Erythroblast (primary cell): ENCODE measurements at regions not wholly inside any gene's neighbourhood (a gene's known extent, or its start where the extent isn't known, plus 50 kb on each side); places are given as distances from the start of the nearest gene placed in this dataset.

Experiments used
- DNase-seq, 2 experiments: peaks; one replicate each; lab custom pipeline; 2025; lab: John Stamatoyannopoulos, UW
- GATA1 ChIP-seq: IDR thresholded peaks from 2 replicates; pipeline ENCODE4 v1.6.1; 2011; ENCODE audit warnings: low read depth, mild to moderate bottlenecking, control low read depth, low read length, moderate library complexity
- POLR2A ChIP-seq: IDR thresholded peaks from 2 replicates; pipeline ENCODE4 v1.6.1; 2011; ENCODE audit warnings: mild to moderate bottlenecking, low read length

DNA sequence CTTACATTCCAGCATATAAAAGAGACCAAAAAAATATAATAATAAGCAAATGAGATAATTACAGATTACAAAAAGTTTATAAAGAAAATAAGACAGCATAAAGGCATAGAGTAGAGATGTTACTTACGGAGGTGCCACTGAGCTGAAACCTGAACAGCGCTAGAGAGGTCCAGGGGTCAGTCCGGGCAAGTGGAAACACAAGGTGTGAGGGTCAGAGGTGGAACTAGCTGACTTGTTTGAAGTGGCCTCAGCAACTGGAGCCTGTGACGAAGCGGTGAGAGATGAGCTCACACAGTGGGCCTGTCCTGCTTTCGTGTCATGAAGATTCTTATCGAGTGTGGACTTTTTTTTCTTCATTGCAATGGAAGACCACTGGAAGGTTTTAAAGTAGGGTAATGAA, 288.3 kb upstream of the TANK start:
- no peak for DNase-seq

DNA sequence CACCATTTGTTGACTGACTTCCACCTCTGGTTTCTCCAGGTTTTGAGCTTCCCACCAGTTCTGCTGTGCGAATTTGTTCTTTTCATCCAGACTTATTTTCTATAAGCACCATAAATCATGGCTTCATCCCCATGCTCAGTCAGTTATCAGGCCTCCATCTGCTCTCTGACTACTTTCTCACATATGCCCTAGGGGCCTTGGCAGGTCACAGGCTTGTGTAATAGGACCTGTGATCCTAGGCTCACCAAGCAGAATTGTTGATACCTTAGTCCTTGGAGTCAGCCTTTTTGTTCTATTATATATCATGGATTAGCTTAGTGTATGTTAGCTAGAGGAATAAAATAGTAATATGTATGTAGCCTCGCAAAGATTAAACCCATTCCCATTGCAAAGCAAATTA, 284.2 kb upstream of the TANK start:
- DNase-seq = no peak
- TF ChIP-seq GATA1 (no peak), POLR2A (no peak)

More for the DNA sequence above, 288.3 kb upstream of the TANK start:
- TF ChIP-seq GATA1 = no peak
- TF ChIP-seq POLR2A = no peak

DNA sequence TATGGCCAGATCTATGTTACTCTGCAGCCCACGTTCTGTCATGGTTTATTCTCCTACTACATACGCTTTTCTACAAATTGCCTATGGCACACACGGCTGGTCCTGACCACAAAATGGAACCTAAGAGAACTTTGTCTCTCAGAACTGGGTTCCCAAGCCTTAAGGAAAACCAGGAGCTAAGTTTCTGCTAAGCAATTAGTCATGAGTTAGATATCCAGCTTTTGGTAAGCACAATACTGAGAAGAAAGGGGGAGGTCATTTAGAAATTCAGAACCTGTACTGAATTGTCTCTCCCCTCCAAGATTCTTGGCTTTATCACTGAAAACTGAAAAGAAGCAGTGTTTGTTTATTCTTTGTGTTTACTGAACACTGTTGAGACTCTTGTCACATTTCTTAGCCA, 283.5 kb upstream of the TANK start:
- TF ChIP-seq GATA1 (no peak), POLR2A (no peak)
- DNase-seq = no peak

DNA sequence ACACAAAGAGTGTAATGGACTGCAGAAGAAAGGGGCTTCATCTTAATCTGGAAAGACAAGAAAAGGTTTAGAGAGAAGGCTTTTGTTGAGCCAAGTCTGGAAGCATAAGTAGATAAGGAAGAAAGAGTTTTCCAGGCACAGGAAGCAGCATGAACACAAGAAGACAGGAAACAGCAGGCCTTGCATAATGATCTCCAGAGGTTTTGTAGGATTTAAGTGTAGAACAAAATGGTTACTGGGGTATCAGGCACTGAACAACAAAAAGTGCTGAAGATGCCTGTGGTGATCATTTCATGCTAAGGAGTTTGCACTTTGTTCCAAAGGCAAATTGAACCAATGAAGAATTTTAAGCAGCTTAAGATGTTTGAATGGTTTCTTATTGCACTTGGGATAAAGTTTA, 281.6 kb upstream of the TANK start:
- TF ChIP-seq POLR2A (no peak), GATA1 (no peak)
- no peak for DNase-seq

DNA sequence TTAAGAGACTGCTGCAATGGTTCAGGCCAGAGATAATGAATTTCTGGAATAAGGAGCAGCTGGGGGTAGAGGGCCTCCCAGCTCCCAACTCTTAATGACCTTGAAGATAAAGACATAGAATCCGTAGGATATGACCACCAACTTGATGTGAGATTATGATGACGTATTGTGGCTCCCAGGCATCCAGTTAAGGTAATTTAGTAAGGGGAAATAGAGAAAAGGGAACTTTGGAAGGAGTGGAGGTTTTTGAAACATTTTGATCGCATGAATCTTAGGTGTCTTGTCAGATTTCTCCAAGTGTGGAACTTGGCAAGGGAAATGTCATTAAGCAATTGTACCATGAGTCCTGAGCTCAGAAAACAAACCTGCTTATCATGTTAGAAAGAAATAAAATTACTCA, 277.3 kb upstream of the TANK start:
- TF ChIP-seq GATA1 = no peak
- DNase-seq = no peak

DNA sequence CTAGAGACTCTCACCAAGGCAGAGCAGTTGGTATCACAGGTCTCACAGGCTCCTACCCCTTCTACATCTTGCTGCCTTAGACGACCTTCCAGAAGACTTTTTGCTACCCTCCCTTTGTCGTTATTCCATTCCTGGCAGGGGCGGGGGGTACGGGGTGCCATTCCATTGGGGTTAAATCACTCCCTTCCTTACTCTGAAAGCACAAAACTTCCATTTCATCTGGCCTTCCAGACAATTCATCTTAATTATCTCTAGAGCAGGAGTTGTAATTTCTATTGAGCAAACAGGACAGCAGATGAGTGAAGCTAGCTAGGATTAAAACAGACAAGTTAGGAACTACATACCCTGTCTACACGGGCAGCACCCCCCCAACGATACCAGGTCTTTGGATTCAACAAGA, 276.2 kb upstream of the TANK start:
- TF ChIP-seq GATA1 (no peak), POLR2A (no peak)

DNA sequence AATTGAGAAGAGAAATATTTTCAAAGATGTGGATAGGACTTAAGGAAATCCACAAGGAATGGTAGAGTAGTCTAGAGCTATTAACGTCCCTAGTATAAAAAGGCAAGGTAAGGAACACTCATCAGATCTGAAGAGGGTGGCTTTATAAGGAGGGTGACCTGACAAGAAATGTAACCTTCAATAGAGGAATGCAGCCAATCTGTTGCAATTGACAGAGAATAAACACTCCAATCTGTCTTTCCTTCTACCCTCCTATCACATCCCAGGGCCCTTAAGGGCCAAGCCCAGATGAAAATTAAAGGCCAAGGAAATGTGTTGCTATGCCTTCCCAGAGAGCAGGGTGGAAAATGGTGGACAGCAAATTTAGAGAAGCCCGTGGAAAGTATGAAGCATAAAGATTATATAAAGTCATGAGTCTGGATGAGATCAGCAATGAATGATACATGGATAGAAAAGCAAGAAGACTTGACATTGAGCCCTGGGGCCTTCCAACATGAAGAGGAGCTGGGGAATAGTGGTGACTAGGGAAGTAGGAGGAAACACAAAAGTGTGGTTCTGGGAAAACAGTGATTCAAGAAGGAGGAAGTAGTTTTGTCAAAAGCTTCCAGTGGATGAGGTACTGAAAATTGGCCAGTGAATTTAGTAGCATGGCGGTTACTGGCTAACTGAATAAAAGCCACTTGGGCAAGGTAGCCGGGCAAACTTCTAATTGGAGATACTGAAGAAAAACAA, 270.6 kb upstream of the TANK start:
- no peak for TF ChIP-seq GATA1
- TF ChIP-seq POLR2A = no peak

More for the DNA sequence above, 276.2 kb upstream of the TANK start:
- no peak for DNase-seq

DNA sequence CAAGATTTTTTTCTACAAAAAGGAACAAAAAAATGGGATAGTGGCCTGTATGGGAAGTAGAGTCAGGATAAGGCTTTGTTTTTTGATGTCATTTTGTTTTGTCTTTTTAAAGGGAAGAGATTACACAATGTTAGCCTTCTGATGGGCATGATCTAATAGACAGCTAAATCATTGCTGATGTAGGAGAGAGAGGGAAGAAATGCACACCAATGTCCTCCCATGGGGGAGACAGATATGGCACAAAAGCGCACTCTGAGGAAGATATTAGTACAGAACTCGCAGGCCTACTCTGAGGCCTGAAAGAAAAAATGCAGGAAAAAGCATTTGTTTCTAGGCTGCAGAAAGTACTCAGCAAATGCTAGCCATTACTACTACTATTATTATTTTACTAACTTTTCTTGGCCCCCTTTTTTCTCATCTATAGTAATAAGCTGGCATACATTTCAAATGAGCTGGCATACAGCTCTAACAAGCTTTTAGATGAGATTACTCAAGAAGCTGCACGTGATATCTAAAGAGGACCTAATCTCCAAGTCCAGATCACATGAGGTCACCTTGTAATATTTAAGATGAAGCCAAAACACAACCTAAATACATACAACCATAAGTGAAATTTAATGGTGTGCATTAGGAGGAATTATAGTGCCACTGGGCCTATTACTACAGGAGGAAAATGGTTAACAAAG, 269.4 kb upstream of the TANK start:
- no peak for DNase-seq
- no peak for TF ChIP-seq POLR2A

More for the DNA sequence above, 270.6 kb upstream of the TANK start:
- DNase-seq = no peak

DNA sequence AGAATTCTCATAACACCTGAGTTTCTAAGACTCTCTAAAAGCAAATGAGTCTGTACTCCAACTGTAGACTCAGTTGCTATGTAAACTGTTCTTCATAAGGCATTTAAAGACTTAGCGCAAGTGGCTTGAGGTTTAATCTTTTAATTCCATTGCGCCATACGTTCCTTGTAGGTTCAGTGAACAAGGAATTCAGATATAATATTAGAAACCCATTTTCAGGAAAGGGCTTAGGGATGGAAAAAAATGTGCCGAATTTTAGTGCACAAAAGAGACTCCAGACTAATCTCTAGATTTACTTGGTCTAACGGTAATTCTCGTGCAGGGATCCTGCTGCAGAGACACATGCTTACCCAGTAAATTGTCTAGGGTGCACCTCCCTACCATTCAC, 268.9 kb upstream of the TANK start:
- DNase-seq = no peak
- TF ChIP-seq POLR2A (no peak), GATA1 (no peak)

DNA sequence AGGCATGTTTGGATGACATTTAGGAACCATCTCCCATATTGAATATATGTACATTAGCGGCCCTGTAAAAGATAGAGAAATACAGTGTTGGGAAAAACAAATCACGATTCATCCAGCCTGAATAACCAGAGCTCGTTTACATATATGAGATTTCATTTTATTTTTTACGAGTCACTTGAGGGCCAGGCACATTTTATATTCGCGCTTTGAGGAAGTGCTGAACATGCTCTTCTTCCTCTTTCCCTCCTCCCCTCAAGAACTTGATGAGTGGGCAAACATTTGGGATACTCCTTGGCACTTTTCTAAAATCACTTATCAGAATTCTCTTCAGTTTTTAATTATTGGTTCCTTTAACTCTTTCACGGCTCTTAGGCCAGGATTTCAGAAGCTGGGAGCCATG, 268.0 kb upstream of the TANK start:
- TF ChIP-seq GATA1 = no peak
- TF ChIP-seq POLR2A = no peak
- DNase-seq = no peak

DNA sequence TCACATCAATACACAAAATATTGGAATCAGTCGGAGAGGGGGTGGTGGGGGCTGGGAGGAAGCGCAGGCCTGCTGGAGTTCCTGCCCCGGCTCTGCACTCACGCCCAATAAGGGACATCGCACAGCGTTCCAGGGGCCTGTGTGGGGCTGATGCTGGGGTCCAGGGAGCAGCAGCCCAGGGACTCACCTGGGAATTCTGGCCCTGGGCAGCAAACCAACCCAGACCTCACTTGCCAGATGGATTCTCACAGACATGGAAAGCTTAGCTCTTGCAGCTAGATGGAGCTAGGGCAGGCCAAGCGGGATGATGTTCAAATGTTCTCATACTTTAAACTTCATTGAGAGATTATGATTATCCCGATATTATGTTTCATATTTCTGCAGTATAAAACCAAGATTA, 266.6 kb upstream of the TANK start:
- no peak for DNase-seq
- TF ChIP-seq GATA1 (no peak), POLR2A (no peak)

DNA sequence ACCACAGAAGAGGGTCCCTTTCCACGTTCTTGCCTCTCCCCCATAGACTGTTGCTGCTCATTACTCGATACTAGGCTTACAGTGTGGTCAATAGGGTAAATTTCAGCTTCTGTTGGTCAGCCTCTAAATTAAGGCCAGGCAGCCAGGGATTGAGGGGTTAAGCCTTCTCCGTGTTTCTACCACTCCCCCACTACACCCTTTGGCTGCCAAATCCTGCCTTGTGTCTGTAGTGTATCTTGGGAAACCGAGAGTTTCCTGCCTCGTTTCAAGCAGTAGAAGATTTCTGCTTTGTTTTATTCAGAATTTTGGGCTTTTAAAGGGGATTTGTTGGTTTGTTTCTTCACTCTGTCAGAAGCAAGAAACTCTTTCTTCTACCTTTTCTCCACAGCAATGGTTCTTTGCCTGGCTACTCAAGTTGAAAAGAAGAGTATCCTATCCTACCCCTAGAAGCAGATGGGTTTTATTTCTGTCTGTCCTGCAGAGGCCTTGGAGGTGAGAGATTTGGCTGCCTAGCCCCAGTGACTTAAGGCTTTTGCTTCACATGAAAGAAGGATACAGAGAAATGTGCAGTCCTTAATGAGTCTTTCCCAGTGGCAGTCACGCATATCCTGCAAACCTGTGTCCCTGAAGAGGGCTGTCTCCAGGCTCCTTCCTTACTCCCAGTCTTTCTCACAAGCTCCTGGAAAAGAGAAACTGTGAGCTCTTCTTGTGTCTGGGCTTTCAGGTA, 261.5 kb upstream of the TANK start:
- DNase-seq = no peak
- TF ChIP-seq GATA1 (no peak), POLR2A (no peak)

DNA sequence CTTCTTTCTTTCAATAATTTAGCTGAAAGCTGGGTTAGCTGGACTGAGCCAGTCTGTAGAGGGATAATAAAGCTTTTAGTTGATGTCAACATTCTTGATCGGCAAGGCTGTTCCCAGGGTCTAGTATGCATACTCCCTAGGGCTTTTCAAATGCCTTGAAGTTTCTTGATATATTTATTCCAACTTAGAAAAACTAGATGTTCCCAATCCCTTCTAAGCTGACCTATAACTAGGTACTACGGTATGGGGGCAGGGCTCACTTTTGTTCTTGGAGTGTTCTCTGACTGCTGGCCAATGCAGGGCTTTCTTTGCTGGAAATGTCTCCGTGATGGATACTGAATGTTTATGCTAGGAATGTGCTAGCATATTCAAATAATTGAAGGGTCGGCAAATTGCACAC, 258.6 kb upstream of the TANK start:
- no peak for DNase-seq
- TF ChIP-seq POLR2A = no peak
- no peak for TF ChIP-seq GATA1

DNA sequence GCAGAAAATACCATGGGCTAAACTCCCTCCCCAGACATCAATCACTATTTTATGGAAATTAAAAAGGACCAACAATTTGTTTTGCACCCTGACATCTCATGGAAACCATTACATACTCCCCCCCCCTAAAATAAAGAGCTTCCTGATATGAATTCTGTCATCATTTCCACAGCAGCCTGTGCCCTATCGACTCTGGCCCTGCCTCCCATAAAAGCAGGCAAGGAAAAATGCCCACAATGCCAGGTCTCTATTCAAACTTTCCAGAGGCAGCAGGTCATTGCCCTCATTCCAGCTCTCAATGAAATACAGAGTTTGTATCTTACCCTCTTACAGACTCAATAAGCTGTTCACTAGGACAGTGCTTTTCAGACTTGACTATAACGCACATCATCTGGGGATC, 254.4 kb upstream of the TANK start:
- DNase-seq = no peak
- no peak for TF ChIP-seq GATA1
- no peak for TF ChIP-seq POLR2A

DNA sequence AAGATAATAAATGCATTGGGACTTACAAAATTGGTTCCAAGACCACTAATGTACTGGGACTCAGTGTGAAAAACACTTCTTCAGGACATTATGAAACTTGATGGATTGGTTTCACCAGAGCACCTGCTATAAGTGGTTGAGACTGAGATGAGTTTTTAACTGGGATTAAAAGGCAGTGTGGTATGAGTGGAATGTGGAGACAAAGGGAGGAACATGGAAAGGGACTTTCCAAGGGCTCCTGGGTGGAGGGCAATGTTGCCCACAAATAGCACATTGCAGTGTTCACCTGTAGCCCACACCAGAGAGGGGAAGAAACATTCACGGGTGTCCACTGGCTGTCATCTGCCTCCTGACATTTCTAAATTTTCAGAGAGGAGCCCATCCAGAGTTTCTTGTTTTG, 253.3 kb upstream of the TANK start:
- DNase-seq = no peak
- TF ChIP-seq GATA1 (no peak), POLR2A (no peak)
